CD4-positive, alpha-beta T cell treated with Interleukin-1 beta for 1 hour (primary cell): ENCODE measurements at regions not wholly inside any gene's neighbourhood (a gene's known extent, or its start where the extent isn't known, plus 50 kb on each side); places are given as distances from the start of the nearest gene placed in this dataset.
"Not testable (repeated sequence)": the region's sequence is repeated elsewhere in the genome, so short reads cannot be mapped to it uniquely, and the experiment has no call there.

Source experiments
- DNase-seq, 2 donors: peaks; one replicate each; pipeline ENCODE4 v3.0.0-alpha.2; 2020 to 2022

DNA sequence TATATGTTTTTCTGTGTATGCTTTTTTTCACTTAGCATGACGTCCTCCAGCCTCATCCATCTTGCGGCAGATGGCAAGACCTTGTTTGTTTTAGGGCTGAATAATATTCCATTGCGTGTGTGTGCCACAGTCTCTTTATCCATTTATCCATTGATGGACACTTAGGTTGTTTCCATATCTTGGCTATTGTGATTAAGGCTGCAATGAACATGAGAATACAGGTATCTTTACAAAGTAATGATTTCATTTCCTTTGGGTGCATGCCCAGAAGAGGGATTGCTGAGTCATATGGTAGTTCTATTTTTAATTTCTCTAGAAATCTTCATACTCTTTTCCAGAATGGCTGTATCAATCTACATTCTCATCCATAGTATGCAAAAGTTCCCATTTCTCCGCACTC is 85.3 kb upstream of the ADCY2 start:
- not testable (repeated sequence) for DNase-seq

DNA sequence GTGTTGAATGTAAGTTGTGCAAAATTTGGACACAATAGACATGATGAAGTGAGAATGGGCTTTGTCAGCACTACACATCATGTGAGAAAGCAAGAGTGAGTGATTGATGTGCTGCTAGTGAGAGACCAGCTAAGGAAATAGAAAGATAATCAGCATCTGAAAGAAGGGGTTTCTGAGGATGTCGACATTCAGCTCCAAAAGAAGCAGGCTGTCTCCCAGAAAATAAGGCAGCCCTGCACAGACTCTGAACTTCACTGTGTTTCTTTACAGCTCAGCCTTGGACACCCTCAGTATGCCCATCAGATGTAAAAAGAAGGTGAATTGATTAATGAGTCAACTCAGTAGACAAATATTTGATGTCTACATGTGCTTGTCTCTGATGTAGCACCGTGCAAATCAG is 80.8 kb upstream of the ADCY2 start:
- no peak for DNase-seq

DNA sequence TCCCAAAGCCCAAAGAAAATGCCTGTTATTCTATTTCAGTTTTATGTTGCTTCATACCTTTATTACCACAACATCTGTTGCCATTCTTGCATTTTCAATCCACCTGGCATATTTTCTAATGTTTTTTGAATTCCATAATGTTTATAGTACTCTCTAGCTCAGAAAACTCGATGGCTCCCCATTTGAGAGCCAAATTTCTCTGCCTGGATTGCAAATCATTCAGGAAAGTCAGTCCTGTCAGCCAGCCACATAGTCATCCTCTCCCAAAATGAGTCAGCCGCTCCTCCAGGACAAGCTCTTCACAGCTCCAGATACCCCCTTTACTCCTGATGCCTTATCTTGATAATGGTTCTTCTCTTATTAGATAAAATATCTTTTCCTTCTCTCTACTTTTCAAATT is 78.2 kb upstream of the ADCY2 start:
- no peak for DNase-seq

DNA sequence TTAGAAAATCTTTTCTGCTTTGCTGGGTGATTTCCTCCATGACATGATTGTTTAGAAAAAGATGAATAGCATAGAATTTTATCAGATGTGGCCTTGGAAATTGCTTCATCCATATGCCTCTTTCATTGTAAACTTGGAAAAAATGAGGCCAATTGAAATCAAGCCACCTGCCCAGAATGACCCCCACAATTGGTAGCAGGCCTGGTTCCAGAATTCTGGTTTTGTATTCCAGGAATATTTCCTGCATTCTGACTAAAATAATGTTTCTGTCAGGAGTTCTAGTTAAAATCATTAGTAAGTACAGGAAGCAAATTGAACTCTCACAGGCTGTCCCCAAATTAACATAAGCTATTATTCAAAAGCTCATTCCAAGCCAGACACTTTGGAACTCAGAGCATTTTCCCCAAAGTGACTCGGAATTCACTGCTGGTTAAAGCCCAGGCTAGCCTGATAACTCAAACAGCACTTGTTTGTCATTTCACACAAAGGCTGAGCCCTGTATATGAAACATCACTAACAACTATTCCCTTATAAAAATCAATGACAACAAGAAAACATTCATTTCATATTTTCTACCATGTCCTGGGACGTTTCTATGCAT is 75.1 kb upstream of the ADCY2 start:
- DNase-seq = no peak

DNA sequence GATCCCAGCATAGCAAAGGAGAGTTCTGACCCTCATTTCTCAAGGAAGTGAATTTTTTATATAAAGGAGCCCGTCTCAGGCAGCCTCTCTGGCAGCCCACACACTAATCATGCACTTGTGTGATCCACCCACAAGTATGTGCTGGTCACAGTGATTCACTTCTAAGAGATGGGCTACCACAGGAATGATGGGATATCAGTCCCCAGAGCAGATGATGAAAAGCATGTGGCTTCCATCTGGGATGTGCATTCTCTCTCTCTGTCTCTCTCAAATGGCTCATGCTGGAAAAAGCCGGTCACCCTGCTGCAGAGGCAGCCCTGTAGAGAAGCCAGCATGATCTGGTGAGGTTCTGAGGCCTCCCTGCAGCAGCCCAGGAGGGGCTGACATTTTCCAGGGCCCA is 74.2 kb upstream of the ADCY2 start:
- DNase-seq = no peak

DNA sequence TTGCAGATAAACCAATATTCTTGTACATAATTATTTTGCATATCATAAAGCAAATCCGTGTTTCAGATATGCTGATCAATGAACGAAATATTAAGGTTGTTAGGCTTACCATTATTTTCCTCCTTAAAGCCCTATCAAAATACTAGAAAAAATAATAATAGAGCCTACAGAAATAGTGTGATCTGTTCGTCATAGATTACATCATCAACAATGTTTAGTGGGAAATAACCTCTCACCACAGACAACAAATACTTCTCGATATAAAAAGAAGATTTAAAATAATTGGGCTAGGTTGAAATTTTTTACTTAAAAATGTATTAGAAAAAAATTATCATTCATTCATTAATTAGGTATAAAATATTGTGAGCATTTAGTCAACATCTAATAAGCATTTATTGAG is 71.0 kb upstream of the ADCY2 start:
- no peak for DNase-seq

DNA sequence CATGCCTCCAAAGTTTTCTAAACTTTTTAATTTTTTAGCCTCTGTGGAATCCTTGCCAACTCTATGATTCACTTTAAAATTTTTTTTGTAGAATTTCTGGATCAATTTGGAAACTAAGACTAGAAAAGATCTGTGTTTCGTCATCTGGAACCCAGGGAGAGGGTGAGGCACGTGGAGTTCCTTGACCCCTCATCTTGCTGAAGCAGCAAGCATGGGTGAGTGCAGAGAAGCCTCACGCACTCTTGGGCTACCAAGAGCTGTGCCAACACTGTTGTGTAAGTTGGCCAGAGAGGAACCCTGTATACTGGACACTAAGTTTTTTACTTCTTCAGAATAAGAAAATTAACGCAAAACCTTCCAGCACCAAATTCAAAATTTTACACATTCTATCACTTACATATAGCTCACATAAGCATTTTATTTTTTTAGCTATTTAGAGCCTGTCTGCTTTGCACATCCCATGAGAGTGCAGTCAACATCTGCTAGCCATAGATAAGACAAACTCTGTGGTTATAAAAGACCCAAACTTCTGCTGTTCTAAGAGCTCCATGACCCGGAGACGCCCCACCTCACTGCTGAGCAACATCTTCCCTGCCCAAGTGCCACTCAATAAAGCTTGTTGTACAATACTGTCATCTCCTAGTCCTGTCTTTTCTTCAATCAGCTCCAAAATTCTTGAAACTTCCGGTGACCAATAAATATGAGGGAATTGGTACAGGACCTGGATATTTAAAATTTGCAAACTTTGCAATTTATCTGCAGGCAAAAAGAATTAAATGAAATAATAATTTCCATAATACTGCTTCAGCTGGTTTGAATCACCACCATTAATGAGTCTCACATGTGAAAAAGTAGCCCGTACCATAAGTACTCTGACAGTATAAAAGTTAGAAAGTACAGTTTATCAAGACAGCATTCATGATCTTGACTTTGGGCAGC is 69.7 kb upstream of the ADCY2 start:
- DNase-seq = no peak

DNA sequence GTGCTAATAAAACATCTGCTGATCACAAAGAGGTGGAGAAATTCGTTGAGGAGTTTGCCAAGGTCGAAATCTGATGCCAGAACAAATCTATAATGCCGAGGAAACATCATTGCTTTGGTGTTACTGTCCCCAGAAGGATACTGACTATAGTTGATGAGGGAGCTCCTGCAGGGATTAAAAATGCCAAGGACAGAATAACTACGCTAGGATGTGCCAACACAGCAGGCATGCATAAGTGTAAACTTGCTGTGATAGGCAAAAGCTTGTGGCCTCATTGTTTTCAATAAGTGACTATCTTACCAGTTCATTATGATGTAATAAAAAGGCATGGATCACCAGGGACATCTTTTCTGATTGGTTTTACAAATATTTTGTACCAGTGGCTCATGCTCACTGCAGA is 66.8 kb upstream of the ADCY2 start:
- DNase-seq = no peak

DNA sequence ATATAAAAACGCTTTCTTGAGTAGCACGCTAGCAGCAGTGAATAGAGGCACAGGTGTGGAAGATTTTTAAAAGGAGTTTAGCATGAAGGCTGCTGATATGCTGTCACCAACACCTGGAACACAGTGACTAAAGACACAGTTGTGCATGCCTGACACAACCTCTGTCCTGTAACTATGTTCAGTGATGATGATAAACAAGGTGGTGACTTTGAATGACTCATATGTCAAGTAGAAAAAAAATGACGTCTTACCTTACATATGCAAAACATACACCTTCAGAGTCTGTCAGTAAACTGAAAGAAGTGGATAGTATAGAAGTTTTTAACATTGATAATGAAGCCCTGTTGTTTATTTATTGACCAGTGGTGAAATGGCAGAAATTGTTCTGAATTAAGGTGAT is 66.2 kb upstream of the ADCY2 start:
- no peak for DNase-seq

DNA sequence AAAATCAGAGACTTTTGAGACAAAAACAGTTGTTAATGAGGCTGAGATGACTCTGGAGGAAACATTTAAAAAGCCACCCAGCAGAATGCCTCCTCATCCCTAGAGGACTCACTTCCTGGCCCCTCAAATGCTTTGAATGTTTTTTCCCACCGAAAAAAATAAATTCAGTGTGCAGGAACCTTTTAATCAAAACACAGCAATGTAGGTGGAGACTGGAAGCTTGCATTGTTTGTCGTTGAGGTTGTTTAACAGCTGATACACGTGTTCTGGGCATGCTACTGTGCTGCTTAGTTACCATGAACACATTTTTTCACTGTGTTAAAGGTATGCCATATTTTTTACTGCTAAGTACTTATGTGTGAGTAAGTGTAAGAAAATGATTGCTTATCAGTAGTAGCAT is 65.7 kb upstream of the ADCY2 start:
- DNase-seq = no peak

DNA sequence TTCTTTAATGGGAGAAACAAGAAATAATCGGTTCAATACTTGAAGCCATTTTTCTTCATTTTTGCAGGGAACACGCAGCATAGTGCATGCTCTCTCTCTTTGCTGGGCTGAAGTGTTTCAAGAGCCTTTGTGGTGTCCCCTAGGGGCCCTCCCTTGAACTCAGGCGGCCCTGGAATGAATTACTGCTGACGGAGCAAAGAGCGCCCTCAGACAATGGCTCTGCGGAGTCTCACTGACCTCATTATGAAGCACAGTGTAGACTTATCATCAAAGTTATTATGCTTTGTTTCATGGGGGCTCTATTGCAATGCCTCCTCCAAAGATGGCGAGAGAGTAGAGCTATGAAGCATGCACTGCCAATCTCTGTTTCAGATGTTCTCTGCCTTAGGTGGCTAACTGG is 64.8 kb upstream of the ADCY2 start:
- DNase-seq = no peak
